Transverse colon (tissue), 3 donors: ENCODE measurements at regions not wholly inside any gene's neighbourhood (a gene's known extent, or its start where the extent isn't known, plus 50 kb on each side); places are given as distances from the start of the nearest gene placed in this dataset.

Experiments
- CTCF ChIP-seq, 5 experiments: fragments of 200-600 bp in 3 of 5; fragments of 450-650 bp in 2 of 5; sonication (generic) in 3 of 5; IDR thresholded peaks; 1 replicate in 2 of 5; 2 replicates in 3 of 5; pipeline ENCODE4 v1.5.1; 2016 to 2017; ENCODE audit warnings: antibody characterized with exemption in 5 of 5, inconsistent platforms in 3 of 5, mild to moderate bottlenecking in 2 of 5, moderate library complexity in 1 of 5
- EP300 ChIP-seq: sonication (generic); formaldehyde crosslinking; IDR thresholded peaks from one replicate; pipeline ENCODE4 v1.6.1; 2017; ENCODE audit warnings: antibody characterized with exemption, low read depth

- TF ChIP-seq EP300 (no peak), CTCF (IDR thresholded peaks at IDR 0.05) (no peak)
Measured at GRCh38 chr3:6733699-6734394, 127.1 kb upstream of the GRM7 start.
